NCI-H2081 (cell line): ENCODE measurements at regions not wholly inside any gene's neighbourhood (a gene's known extent, or its start where the extent isn't known, plus 50 kb on each side); places are given as distances from the start of the nearest gene placed in this dataset.
"Not testable (repeated sequence)": the region's sequence is repeated elsewhere in the genome, so short reads cannot be mapped to it uniquely, and the experiment has no call there.

Experiments used
- DNase-seq, 2 experiments: peaks; one replicate each; lab custom pipeline; 2025; lab: John Stamatoyannopoulos, UW

DNA sequence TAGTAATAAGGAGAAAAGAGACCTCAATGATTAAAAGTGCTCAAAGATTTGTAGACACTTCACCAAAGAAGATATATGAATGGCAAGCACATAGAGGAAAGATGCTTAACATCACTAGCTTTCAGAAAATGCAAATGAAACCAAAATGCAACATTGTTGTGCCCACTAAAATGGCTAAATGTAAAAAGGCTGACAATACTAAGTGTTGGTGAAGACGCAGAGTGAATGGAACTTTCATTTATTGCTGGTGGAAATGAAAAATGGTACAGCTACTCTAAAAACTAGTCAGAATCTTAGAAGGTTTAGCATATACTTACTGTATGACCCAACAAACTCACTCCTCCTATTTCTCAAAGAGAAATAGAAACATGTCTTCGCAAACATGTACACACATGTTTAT lies 212.9 kb upstream of the PITRM1 start:
- no peak for DNase-seq

DNA sequence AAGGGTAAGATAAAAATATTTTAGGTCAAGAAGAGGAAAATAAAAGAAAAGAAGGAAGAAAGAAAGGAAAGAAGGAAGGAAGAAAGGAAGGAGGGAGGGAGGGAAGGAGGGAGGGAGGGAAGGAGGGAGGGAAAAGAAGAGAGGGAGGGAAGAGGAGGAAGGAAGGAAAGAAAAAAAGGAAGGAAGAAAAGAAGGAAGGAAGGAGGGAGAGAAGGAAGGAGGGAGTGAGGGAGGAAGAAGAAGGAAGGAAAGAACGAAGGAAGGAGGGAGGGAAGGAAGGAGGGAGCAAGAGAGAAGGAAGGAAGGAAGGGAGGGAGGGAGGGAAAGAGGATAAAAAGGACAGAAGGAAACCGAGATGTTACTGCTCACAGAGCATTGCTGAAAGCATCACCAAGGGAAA lies 209.5 kb upstream of the PITRM1 start:
- no peak for DNase-seq

DNA sequence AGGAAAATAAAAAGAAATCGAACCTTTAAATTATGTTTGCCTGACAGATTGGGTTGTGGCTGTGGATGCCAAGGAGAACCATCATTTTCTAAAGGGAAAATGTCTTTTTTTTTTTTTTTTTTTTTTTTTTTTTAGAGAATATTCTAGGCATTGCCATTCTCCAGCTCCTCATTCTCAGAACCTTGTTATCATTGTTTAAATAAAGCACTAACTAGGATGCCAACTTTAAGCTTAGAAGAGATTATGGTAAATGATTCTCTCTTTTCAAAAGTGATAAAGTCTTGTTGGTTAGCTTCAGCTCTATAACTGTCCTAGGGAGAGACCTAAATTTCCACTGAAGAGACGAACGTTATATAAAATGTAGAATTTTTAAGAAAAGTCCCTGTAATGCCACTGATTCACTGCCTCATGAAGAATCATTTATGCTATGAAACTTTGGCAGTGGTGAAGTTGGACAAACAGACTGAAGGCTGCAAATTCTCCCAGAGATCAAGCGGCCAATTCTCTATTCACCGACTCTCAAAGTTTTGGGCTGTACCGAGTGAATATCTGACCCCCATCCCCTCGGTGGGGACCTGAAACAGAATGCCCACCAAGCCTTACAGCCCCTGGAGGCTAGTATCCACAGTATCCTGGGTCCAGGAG lies 207.9 kb upstream of the PITRM1 start:
- DNase-seq: no peak

DNA sequence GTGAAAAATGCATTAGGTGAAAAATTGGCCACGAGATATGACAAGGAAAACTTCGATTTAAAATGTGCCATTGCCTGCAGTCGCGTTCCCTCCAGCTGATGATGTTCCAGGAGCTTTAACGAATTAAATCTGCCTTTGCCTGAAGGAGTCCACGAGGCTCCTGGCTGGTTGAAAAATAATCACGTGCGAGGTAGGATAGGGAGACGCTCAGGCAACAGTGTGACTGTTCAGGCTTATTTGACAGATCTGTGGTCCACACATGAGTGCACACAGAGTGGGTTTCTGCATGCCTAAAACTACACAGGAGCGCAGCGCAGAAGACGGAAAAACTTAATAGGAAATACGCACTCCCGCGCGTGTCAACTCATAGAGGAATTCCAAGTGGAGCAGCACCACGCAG lies 204.0 kb upstream of the PITRM1 start:
- DNase-seq: no peak

DNA sequence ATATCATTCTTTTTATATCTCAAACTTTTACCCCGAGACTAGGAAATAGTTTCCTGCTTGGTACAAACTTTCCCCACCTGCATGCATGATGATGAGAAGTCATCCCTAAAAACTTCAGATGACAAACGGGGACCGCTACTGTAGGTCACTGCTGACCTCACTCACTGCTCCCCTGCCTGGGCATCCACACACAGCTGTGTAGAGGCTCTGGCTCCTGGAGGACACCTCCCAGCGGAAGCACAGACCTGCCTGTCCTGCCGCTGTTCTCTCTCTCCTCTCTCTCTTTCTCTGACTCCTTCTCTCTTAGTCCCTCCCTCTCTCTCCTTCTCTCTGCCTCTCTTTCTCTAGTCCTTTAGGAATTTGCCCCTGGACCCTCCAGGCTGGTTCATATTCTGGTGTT lies 202.9 kb upstream of the PITRM1 start:
- no peak for DNase-seq

DNA sequence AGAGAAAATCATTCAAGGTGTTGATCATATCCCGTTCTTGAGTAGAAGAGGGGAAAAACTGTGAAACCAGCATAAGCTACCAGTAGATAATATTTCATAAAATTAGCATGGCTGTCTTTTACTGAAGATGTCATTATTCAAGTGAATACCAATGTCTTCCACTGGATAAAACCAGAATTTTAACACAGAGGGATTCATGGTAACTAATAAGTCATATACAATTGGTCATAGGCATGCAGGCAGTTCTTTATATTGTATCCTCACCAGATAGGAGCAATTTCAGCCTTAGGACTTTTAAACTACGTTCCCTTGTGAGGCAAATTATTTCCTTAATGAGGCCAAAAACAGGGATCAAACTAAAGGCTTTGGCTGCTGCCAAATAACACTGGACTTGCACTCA lies 202.3 kb upstream of the PITRM1 start:
- DNase-seq: no peak

DNA sequence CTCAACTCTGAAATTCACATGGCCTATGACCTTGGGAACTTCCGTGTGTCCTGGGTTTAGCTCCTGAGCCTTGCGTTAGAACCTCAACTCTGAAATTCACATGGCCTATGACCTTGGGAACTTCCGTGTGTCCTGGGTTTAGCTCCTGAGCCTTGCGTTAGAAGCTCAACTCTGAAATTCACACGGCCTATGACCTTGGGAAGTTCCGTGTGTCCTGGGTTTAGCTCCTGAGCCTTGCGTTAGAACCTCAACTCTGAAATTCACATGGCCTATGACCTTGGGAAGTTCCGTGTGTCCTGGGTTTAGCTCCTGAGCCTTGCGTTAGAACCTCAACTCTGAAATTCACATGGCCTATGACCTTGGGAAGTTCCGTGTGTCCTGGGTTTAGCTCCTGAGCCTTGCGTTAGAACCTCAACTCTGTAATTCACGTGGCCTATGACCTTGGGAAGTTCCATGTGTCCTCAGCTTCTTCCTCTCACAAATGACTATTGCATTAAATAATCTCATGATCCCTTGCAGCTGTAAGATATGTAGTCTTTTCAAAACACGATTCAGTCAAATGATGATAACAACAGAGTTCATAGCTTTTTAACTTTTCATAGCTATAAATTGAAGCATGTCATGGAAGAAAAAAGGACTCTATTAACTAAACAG lies 200.9 kb upstream of the PITRM1 start:
- not testable (repeated sequence) for DNase-seq

DNA sequence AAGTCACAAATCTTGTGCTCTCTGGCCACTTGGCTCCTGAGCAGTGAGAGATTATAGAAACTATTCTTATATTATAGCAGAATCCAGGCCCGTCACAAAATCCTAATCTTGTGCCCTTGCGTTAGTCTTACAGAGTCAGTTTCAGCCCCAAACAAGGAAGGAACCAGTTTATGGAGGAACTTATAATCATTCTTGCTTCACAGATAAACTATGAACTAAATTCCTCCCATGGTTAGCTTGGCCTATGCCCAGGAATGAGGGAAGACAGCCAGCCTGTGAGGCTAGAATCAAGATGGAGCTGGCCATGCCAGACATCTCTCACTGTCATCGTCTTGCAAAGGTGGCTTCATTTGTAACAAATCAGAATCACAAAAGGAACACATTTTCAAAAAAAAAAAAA lies 199.7 kb upstream of the PITRM1 start:
- no peak for DNase-seq

DNA sequence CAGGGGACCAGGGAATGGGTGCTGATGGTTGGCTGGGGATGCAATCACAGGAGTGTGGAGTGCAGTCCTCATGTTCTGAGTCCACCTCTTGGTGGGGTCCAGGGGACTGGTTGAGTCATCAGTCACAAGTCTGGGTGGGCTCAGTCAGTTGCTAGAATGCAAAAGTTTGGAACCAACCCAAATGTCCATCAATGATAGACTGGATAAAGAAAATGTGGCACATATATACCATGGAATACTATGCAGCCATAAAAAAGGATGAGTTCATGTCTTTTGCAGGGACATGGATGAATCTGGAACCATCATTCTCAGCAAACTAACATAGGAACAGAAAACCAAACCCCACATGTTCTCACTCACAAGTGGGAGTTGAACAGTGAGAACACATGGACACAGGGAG lies 199.0 kb upstream of the PITRM1 start:
- not testable (repeated sequence) for DNase-seq

DNA sequence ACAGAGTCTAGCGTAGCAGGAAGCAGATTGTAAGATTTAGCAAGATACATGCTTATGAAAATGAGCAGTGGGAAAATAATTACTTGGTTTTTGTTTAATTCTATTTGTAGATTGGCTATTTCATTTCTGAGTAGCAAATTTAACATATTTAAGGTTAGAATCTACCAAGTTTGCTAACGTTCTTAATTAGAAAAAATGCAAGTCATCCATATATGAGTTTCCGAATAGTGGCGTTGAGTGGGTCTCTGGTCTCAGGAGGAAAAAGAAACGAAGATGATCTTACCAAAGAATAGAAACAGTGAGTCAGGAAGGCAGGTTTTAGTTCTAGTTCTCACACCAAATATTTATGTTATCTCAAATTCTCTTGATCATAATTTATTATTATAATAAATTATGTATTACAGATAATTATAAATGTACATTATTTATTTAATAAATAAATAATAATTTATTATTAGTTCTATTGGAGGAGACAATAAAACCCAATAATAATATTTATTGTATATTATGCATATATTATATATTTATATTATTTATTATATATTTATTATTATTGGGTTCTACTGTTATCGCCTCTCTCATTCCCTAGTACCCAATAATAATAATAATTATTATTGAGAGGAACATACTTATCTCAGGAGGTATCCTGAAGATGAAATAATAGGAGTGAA lies 194.3 kb upstream of the PITRM1 start:
- no peak for DNase-seq

DNA sequence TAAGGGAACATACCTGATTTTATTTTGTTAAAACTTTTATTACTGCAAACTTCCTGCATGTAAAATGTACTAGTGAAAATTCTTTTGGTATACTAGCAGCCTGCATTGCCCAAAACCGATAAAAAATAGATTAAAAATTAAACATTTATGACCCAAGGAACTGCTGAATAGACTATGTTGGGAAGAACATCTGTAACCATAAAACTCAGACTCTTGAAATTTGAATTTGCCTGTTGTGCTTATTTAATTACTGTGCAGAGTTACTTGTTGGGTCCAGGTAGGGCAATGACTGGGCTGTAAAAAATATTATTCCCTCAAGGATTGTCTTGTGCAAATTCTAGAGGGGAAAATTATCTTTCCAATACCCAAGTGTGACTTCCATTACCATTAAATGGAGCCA lies 193.5 kb upstream of the PITRM1 start:
- no peak for DNase-seq

DNA sequence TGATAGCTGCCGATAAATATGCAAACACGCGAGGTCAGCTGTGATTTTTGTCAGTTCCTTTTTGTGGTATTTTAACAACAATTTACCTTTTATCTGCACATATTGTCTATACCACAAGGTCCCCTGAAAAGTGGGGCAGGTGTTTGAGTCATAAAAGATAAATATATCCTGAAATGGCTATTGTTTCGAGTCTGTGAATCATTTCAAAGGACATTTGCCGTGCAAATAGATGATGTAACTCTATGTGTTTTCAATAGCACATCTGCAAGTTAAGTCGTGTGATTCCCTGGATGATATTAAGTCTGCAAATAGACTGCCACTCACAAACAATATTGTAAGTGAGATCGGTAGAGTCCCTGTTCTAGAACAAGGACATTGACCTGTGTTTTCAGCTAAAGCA lies 193.0 kb upstream of the PITRM1 start:
- peak; percentile 74 to 93 for DNase-seq

DNA sequence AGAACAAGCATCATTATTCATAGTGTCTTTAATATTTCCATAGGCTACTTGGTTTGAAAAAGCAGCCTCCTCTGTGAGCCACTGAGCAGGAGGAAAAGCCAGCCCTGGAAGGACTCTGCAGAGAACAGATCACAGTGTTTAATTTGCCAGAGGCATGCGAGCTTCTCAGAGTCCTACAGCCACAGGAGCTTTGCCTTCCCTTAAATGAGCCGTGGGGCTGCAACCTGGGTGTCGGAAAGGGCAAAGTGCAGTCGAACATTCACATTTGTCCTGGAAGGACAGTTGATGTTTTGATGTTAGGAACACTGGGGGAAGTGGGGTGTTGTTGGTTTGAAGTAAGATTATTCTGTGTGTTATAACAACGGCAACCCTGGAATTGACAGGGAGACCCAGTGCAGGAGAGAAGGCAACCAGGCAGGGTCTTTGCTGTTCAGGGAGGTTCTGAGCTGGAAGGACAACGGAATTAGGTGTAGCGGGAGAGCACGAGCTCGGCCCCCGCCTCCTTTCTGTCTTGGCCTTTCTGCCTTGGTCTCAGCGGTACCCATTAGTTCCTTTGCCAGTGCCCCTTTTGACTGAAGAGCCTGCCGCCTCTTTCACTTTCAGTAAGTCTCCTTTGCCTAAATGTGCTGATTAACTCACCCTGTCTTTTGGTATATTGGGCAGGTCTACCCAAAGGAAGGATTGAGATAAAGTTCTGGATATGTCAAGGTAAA lies 192.3 kb upstream of the PITRM1 start:
- DNase-seq: peak; percentile 6 to 48

DNA sequence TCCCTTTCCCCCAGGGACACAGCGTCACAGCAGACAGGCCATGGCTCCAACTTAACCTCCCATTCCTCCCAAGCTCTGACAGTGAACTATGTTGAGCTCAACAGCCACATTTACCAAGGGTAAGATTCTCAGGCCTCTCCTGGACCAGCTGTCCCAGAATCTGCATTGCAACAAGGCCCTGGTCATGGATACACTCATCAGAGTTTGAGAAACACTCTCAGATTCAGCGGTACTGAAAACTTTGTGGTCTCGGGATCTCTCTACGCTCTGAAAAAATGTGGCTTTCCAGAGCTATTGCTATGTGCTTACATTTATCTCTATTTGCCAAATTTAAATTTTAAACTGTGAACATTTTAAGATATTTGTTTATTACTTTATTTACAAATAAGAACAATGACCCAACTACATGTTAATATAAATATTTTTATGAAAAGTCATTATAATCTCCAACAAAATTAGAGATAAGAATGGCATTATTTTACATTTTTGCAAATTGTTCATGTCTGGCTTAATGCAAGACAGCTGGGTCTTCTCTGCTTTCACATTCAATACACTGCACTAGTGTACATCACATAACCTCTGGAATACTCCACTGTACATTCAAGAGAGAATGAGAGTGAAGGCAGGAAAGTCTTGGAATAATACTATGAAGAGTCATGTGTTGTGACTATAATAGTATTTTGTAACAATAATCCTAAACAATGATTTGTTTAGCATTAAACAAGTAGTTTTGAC lies 190.9 kb upstream of the PITRM1 start:
- no peak for DNase-seq

DNA sequence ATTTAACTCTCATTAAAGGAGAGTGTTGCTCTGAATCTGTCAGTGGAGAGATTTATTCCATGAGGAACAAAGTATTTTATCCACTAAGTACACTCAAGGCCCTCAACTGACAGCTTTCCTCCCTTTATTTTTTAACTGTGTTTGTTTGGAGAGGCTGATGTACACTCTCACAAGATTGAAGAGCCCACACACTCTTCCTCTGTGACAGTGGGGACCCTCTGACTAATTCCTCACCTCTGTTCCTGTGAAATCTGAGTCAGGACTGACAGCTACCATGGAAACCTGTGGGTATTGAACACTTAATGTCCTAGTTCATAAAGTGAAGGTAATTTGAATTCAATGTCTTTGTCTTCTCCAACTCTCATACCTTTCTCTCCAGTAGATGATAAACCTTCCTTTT lies 189.8 kb upstream of the PITRM1 start:
- no peak for DNase-seq

DNA sequence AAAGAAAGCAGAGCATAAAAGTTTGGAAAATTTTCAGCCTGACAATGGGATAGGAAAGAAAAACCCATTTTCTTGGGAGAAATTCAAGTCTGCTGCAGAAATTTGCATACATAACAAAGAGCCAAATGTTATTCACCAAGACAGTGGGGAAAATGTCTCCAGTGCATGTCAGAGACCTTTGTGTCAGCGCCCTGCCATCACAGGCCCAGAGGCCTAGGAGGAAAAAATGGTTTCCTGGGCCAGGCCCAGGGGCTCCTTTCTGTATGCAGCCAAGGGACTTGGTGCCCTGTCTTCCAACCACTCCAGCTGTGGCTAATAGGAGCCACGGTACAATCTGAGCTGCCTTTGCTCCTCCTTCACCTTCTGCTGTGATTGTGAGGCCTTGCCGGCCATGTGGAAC lies 189.1 kb upstream of the PITRM1 start:
- no peak for DNase-seq

DNA sequence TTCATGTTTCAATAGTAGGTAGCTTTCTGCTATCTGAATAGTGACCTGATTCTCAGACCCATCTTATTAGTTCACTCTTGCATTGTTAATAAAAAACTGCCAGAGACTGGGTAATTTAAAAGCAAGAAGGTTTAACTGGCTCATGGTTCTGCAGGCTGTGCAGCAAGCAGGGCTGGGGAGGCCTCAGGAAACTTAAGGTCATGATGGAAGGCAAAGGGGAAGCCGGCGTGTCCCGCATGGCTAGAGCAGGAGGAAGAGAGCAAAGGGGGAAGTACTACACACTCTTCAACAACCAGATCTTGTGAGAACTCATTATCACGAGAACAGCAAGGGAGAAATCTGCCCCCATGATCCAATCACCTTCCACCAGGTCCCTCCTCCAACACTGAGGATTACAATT lies 185.2 kb upstream of the PITRM1 start:
- no peak for DNase-seq

DNA sequence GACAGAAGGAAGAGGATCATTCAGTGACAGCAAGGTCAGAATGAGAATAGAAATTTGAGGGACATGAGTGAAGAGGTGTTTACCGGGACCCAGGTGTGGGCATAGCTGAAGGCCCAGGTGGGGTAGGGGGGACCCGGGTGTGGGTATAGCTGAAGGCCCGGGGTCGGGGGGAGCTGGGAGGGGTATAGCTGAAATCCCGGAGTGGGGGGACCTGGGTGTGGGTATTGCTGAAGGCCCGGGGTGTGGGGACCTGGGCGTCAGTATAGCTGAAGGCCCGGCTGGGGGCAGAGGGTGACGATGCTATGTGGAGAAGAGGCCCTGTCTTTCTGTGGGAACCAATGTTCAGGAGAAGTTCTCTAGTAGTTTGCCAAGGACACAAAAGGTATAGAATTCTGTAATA lies 183.0 kb upstream of the PITRM1 start:
- no peak for DNase-seq

DNA sequence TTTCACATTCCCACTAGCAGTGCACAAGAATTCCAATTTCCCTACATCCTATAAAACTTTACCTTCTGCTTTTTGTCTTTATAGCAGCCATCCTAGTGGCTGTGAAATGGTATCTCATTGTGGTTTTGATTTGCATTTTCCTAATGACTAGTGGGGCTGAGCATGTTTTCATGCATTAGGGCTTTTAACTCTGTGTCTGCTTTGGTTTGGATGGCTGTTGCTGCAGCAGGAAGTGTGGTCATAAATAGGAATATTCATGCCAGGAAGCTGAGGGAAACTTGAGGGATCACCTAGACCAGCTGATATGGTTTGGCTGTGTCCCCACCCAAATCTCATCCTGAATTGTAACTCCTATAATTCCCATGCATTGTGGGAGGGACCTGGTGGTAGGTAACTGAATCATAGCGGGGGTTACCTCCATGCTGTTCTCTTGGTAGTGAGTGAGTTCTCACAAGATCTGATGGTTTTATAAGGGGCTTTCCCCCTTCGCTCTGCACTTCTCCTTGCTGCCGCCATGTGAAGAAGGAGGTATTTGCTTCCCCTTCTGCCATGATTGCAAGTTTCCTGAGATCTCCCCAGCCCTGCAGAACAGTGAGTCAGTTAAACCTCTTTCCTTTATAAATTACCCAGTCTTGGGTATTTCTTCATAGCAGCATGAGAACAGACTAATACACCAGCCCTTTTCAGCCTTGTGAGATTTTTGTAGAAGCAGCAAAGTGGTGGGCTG lies 181.8 kb upstream of the PITRM1 start:
- no peak for DNase-seq

DNA sequence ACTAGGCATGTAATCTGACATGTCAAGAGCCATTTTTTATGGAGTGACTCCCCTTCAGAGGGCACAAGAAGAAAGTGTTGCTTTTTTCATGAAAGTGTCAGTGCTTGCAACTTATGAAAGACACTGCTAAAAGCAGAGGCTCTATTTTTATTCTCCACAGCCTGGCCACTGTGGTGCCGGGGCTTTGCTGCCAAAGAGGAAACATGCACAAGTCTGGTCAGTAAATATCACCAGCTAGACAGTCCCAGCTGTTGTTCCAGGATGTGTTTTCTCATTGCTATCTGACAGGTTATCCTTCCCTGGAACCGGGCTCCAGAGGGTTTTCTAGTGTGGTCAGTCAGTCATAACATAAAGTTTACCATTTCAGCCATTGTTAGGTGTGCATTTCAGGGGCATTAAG lies 180.7 kb upstream of the PITRM1 start:
- DNase-seq: no peak

DNA sequence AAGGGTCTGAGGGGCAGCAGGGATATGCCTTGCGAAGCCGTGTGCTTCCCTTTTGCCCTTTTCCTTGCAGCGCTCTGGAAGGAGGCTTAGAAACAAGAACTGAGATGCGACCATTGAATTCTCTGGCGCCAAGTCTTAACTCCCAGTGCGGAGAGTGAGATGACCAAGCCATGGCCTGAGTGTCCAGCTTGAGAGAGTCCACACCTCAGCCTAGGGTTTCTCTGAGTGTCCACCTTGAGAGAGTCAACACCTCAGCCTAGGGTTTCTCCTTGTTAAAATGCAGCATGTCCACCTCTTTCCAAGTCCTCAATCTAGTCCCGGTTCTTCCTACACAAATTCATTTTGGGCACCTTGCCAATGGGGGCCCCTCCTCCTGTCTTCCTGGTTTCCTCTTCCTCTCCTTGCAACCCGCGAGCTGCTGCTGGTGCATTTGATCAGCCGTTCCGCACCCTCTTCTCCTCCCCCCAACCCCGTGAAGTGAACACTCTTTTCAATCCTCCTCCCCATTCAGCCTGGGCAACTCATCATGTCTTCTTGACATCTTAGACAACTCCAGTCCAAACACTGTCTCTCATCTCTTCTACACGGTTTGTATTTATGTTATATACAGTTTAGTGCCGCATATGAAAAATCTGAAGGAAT lies 178.2 kb upstream of the PITRM1 start:
- DNase-seq: no peak
